Inflammatory macrophage treated with lipopolysaccharide for 4 hours (primary cell): ENCODE measurements at regions not wholly inside any gene's neighbourhood (a gene's known extent, or its start where the extent isn't known, plus 50 kb on each side); places are given as distances from the start of the nearest gene placed in this dataset.

Experiments used
- DNase-seq: peaks from one replicate; pipeline ENCODE4 v3.0.0-alpha.2; 2020

- no peak for DNase-seq
Measured at GRCh38 chr21:31405604-31406003, 61.5 kb upstream of the TIAM1 start.

- DNase-seq, result no peak
Measured at GRCh38 chr21:31403596-31404333, 59.7 kb upstream of the TIAM1 start.

GRCh38 chr21:31399591-31399990 is 55.5 kb upstream of the TIAM1 start:
- no peak for DNase-seq

GRCh38 chr21:31398574-31398973 is 54.5 kb upstream of the TIAM1 start:
- DNase-seq, result no peak

GRCh38 chr21:31397939-31398338 is 53.9 kb upstream of the TIAM1 start:
- DNase-seq, result no peak

GRCh38 chr21:31397515-31397926 is 53.5 kb upstream of the TIAM1 start:
- DNase-seq, result no peak

GRCh38 chr21:31397030-31397429 is 53.0 kb upstream of the TIAM1 start:
- no peak for DNase-seq

- DNase-seq, result no peak
Measured at GRCh38 chr21:31396399-31396798, 52.3 kb upstream of the TIAM1 start.

GRCh38 chr21:31395791-31396190 is 51.7 kb upstream of the TIAM1 start:
- no peak for DNase-seq

GRCh38 chr21:31395268-31395667 is 51.2 kb upstream of the TIAM1 start:
- DNase-seq, result no peak

- DNase-seq, result no peak
Measured at GRCh38 chr21:31394309-31394708, 50.2 kb upstream of the TIAM1 start.
